Right atrium auricular region (tissue), 2 donors: ENCODE measurements at regions not wholly inside any gene's neighbourhood (a gene's known extent, or its start where the extent isn't known, plus 50 kb on each side); places are given as distances from the start of the nearest gene placed in this dataset.

Source experiments
- DNase-seq: peaks from one replicate; pipeline ENCODE4 v3.0.0-alpha.2; 2019; ENCODE audit warnings: low spot score
- H3K27ac ChIP-seq, 2 donors: fragments of 200-600 bp; sonication (generic); 1 replicate in 1 of 2; 2 replicates in 1 of 2; pipeline ENCODE4 v1.5.1; 2016 to 2019
- H3K27me3 ChIP-seq, 2 donors: fragments of 200-600 bp; sonication (generic); one replicate each; pipeline versions ENCODE4 v1.5.1 to v1.6.0; 2017 to 2019
- H3K36me3 ChIP-seq: fragments of 200-600 bp; sonication (generic); one replicate; pipeline ENCODE4 v1.5.1; 2016
- H3K4me1 ChIP-seq, 2 donors: fragments of 200-600 bp; sonication (generic); one replicate each; pipeline versions ENCODE4 v1.5.1 to v1.6.0; 2017 to 2019
- H3K4me3 ChIP-seq, 2 donors: fragments of 200-600 bp; sonication (generic); 1 replicate in 1 of 2; 2 replicates in 1 of 2; pipeline ENCODE4 v1.5.1; 2017 to 2019; ENCODE audit warnings: mild to moderate bottlenecking in 1 of 2, moderate library complexity in 1 of 2
- H3K9me3 ChIP-seq, 2 donors: fragments of 200-600 bp; sonication (generic); one replicate each; pipeline ENCODE4 v1.5.1; 2019
- TF ChIP-seq, protein P1 (sequence below), 2 donors: fragments of 200-600 bp; sonication (generic); IDR thresholded peaks; one replicate each; pipeline ENCODE4 v1.5.1; 2019; ENCODE audit warnings: antibody characterized with exemption in 2 of 2

DNA sequence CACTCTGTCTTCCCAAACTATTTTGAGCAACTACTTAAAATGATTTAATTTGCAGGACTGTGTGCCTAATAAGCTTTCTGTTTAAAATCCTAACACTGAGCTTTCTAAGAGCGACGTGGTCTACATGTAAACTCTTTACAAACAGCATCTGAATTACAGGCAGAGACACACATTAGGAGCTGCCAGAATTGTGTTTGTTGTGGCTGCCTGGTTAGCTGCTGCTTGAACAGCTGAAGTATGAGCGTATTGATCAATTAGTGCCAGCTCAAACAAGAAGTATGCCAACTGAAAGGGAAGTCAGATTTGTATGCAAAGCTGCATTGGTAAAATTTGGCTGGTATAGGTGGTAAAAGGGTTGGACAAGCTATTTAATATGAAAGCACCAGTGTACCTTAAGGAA, 384.4 kb downstream of the PCDH7 start:
- TF ChIP-seq, protein P1, sequence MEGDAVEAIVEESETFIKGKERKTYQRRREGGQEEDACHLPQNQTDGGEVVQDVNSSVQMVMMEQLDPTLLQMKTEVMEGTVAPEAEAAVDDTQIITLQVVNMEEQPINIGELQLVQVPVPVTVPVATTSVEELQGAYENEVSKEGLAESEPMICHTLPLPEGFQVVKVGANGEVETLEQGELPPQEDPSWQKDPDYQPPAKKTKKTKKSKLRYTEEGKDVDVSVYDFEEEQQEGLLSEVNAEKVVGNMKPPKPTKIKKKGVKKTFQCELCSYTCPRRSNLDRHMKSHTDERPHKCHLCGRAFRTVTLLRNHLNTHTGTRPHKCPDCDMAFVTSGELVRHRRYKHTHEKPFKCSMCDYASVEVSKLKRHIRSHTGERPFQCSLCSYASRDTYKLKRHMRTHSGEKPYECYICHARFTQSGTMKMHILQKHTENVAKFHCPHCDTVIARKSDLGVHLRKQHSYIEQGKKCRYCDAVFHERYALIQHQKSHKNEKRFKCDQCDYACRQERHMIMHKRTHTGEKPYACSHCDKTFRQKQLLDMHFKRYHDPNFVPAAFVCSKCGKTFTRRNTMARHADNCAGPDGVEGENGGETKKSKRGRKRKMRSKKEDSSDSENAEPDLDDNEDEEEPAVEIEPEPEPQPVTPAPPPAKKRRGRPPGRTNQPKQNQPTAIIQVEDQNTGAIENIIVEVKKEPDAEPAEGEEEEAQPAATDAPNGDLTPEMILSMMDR (IDR thresholded peaks at IDR 0.05): no peak
- no peak for DNase-seq
- no peaks in the 10 kb centered on the region for H3K27me3 ChIP-seq
- no peak overlapping the region for H3K27ac ChIP-seq
- H3K4me3 ChIP-seq: no peak overlapping the region
- H3K36me3 ChIP-seq: no peaks in the 10 kb centered on the region
- no peaks in the 10 kb centered on the region for H3K9me3 ChIP-seq
- no peaks in the 10 kb centered on the region for H3K4me1 ChIP-seq

DNA sequence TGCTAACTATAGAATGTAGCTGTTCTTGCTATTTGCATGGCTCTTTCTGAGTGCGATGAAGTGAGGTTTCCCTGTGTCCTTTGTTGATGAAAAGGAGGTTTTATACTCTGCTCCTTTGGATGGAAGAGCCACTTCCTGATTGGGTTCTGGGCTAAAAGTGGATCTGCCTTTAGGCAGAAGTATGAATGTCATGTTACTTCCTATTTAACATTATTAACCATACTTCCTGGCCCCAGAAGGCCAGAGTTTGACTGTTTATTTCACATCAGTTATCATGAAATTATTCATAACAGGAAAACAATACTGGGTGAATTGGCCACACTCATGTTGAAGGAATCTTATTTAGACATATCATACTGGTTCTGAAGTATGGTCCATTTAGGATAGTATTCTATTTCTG, 386.2 kb downstream of the PCDH7 start:
- DNase-seq: no peak
- H3K27ac ChIP-seq: no peak overlapping the region

DNA sequence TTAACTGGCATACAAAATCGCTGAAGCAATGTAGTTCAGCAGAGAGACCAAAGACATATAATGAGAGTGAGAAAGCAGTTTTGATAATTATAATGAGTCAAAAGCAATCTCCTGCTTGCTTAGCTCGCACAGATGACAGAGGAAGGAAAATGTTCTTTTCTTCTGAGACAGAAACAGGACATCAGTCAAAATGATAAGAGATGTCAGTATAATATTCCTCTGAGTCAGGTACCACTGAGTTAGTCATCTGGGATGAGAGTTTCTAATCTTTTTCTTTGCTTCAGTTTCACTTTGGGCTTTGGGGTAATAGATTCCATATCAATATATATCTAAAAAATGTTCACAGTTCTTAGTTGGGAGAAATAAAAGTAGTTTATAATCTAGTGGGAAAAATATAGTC, 387.2 kb downstream of the PCDH7 start:
- H3K9me3 ChIP-seq: no peaks in the 10 kb centered on the region
- DNase-seq: no peak
- no peaks in the 10 kb centered on the region for H3K36me3 ChIP-seq
- no peak overlapping the region for H3K27ac ChIP-seq
- no peak overlapping the region for H3K4me3 ChIP-seq
- no peaks in the 10 kb centered on the region for H3K27me3 ChIP-seq
- no peaks in the 10 kb centered on the region for H3K4me1 ChIP-seq
- TF ChIP-seq, protein P1 (IDR thresholded peaks at IDR 0.05): no peak

More for the DNA sequence above, 386.2 kb downstream of the PCDH7 start:
- no peaks in the 10 kb centered on the region for H3K4me1 ChIP-seq
- H3K27me3 ChIP-seq: no peaks in the 10 kb centered on the region
- no peak overlapping the region for H3K4me3 ChIP-seq
- H3K36me3 ChIP-seq: no peaks in the 10 kb centered on the region
- TF ChIP-seq, protein P1 (IDR thresholded peaks at IDR 0.05): no peak
- H3K9me3 ChIP-seq: no peaks in the 10 kb centered on the region

DNA sequence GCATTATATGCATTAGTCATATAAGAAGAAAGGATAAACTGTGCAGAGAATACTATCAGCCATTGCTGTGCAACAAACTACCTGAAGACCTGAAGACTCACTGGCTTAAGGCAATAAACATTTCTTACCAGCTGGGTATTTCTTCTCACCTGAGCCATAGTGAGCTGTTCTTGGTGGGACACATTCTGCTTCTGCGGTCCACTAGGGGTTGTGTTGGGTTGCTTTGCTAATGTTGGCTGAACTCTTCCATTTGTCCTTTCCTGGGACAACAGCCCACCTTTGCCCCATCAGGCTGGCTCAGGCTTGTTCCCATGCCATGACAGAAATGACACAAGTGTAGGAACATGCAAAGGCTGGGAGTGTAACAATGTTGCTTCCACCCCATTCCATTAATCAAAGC, 388.6 kb downstream of the PCDH7 start:
- H3K4me3 ChIP-seq: no peak overlapping the region
- H3K27me3 ChIP-seq: no peaks in the 10 kb centered on the region
- H3K27ac ChIP-seq: no peak overlapping the region
- no peak for DNase-seq
- no peaks in the 10 kb centered on the region for H3K9me3 ChIP-seq
- H3K4me1 ChIP-seq: no peaks in the 10 kb centered on the region
- TF ChIP-seq, protein P1 (IDR thresholded peaks at IDR 0.05): no peak
- no peaks in the 10 kb centered on the region for H3K36me3 ChIP-seq

DNA sequence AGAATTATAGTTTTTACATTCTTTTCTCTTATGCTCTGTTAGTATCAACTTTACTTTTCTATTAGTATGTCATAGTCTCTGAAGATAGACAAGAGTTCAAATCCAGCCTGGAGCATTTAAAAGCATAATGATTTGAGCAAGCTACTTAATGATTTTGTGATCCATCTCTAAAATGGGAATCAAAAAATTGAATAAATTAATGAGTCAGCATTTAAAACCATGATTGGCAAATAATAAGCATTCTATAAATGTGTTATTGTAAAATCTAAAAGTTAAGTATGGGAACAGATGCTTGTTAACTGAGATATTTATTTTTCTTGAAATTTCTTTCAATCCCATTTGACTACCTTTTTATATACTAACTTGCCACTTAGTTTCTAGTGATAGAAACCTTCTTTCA, 391.6 kb downstream of the PCDH7 start:
- H3K9me3 ChIP-seq: no peaks in the 10 kb centered on the region
- H3K36me3 ChIP-seq: no peaks in the 10 kb centered on the region
- H3K27ac ChIP-seq: no peak overlapping the region
- no peaks in the 10 kb centered on the region for H3K27me3 ChIP-seq
- no peak overlapping the region for H3K4me3 ChIP-seq
- no peak for DNase-seq
- H3K4me1 ChIP-seq: no peaks in the 10 kb centered on the region
- TF ChIP-seq, protein P1 (IDR thresholded peaks at IDR 0.05): no peak

DNA sequence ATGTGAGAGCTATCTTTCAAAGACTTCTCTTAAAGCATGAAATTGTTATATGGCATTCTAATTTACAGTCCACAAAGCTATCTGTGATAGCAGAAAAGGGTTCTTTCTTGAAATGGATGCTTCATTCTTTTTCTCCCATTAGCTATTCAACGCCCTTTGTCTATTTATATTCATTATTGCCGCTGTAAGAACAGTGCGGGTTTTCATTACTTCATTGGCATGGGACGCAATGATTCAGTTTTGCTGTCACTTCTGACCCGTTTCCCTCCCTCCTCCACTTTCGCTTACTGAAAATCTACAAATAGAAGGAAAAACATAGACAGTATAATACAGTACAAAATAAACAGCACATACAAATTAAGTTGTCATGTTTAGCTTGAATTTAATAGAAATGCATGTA, 394.6 kb downstream of the PCDH7 start:
- H3K27ac ChIP-seq: no peak overlapping the region
- no peaks in the 10 kb centered on the region for H3K9me3 ChIP-seq
- DNase-seq: no peak
- no peaks in the 10 kb centered on the region for H3K36me3 ChIP-seq
- no peak overlapping the region for H3K4me3 ChIP-seq
- TF ChIP-seq, protein P1 (IDR thresholded peaks at IDR 0.05): no peak
- no peaks in the 10 kb centered on the region for H3K27me3 ChIP-seq
- H3K4me1 ChIP-seq: no peaks in the 10 kb centered on the region
